ENCODE measurements at regions not wholly inside any gene's neighbourhood (a gene's known extent, or its start where the extent isn't known, plus 50 kb on each side); places are given as distances from the start of the nearest gene placed in this dataset.

- Mint-ChIP-seq H3K4me1 (no peaks in the 10 kb centered on the region), H3K4me3 (no peak overlapping the region), H3K27ac (no peak overlapping the region), H3K27me3 (peaks cover 6% of the 10 kb centered on the region), H3K9me3 (no peaks in the 10 kb centered on the region), H3K36me3 (ENCODE audit: low read depth) (no peaks in the 10 kb centered on the region)
- intact Hi-C loops (cut with micrococcal nuclease): no loop called here
- ChIA-PET CTCF (no interaction called here), POLR2A (no interaction called here)
- TF ChIP-seq, protein P1, sequence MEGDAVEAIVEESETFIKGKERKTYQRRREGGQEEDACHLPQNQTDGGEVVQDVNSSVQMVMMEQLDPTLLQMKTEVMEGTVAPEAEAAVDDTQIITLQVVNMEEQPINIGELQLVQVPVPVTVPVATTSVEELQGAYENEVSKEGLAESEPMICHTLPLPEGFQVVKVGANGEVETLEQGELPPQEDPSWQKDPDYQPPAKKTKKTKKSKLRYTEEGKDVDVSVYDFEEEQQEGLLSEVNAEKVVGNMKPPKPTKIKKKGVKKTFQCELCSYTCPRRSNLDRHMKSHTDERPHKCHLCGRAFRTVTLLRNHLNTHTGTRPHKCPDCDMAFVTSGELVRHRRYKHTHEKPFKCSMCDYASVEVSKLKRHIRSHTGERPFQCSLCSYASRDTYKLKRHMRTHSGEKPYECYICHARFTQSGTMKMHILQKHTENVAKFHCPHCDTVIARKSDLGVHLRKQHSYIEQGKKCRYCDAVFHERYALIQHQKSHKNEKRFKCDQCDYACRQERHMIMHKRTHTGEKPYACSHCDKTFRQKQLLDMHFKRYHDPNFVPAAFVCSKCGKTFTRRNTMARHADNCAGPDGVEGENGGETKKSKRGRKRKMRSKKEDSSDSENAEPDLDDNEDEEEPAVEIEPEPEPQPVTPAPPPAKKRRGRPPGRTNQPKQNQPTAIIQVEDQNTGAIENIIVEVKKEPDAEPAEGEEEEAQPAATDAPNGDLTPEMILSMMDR (IDR thresholded peaks at IDR 0.05): no peak
- ATAC-seq (ENCODE audit: low read depth) (no peak), DNase-seq (no peak)
Observed at GRCh38 chr2:200740907-200741306, 70.8 kb upstream of the BZW1 start.

GRCh38 chr2:200741468-200742202, 70.1 kb upstream of the BZW1 start:
- ChIA-PET CTCF (no interaction called here), POLR2A (no interaction called here)
- Mint-ChIP-seq H3K36me3 (ENCODE audit: low read depth) (no peaks in the 10 kb centered on the region), H3K27me3 (peaks cover 5% of the 10 kb centered on the region), H3K4me1 (no peaks in the 10 kb centered on the region), H3K27ac (no peak overlapping the region), H3K4me3 (no peak overlapping the region), H3K9me3 (no peaks in the 10 kb centered on the region)
- DNase-seq: no peak
- TF ChIP-seq, protein P1 (IDR thresholded peaks at IDR 0.05): no peak
- intact Hi-C loops (cut with micrococcal nuclease): no loop called here
- no peak for ATAC-seq (ENCODE audit: low read depth)

- no peaks in the 10 kb centered on the region for H3K9me3 Mint-ChIP-seq
- no peaks in the 10 kb centered on the region for H3K36me3 Mint-ChIP-seq (ENCODE audit: low read depth)
- ATAC-seq (ENCODE audit: low read depth) (no peak), DNase-seq (no peak)
- H3K4me3 Mint-ChIP-seq: no peak overlapping the region
- H3K4me1 Mint-ChIP-seq: no peaks in the 10 kb centered on the region
- TF ChIP-seq, protein P1 (IDR thresholded peaks at IDR 0.05): no peak
- no peak overlapping the region for H3K27ac Mint-ChIP-seq
- ChIA-PET POLR2A (no interaction called here), CTCF (no interaction called here)
- H3K27me3 Mint-ChIP-seq: peaks cover 3% of the 10 kb centered on the region
- intact Hi-C loops (cut with micrococcal nuclease): no loop called here
Observed at GRCh38 chr2:200742426-200742825, 69.3 kb upstream of the BZW1 start.

GRCh38 chr2:200743042-200743676, 68.6 kb upstream of the BZW1 start:
- intact Hi-C loops (cut with micrococcal nuclease): no loop called here
- CTCF ChIA-PET: no interaction called here

GRCh38 chr2:200744201-200744602, 67.5 kb upstream of the BZW1 start:
- Mint-ChIP-seq H3K27me3 (no peaks in the 10 kb centered on the region), H3K27ac (no peak overlapping the region), H3K36me3 (ENCODE audit: low read depth) (no peaks in the 10 kb centered on the region), H3K4me3 (no peak overlapping the region), H3K4me1 (no peaks in the 10 kb centered on the region), H3K9me3 (no peaks in the 10 kb centered on the region)
- POLR2A ChIA-PET: no interaction called here
- CTCF ChIA-PET: no interaction called here
- DNase-seq: no peak
- TF ChIP-seq, protein P1 (IDR thresholded peaks at IDR 0.05): no peak
- ATAC-seq (ENCODE audit: low read depth): no peak
- intact Hi-C loops (cut with micrococcal nuclease): no loop called here

More at GRCh38 chr2:200743042-200743676, 68.6 kb upstream of the BZW1 start:
- no peaks in the 10 kb centered on the region for H3K36me3 Mint-ChIP-seq (ENCODE audit: low read depth)
- POLR2A ChIA-PET: no interaction called here
- ATAC-seq (ENCODE audit: low read depth): no peak
- H3K27me3 Mint-ChIP-seq: no peaks in the 10 kb centered on the region
- TF ChIP-seq, protein P1 (IDR thresholded peaks at IDR 0.05): no peak
- no peak overlapping the region for H3K27ac Mint-ChIP-seq
- no peak for DNase-seq
- no peaks in the 10 kb centered on the region for H3K4me1 Mint-ChIP-seq
- H3K9me3 Mint-ChIP-seq: no peaks in the 10 kb centered on the region
- no peak overlapping the region for H3K4me3 Mint-ChIP-seq

All from activated B cell treated with CpG ODN at 0.5 μM for 24 hours (primary cell).